Mesendoderm (in vitro differentiated cells): ENCODE measurements at regions not wholly inside any gene's neighbourhood (a gene's known extent, or its start where the extent isn't known, plus 50 kb on each side); places are given as distances from the start of the nearest gene placed in this dataset.

Experiments
- DNase-seq: peaks from one replicate; pipeline ENCODE4 v3.0.0; 2013
- H2AK5ac ChIP-seq: 2 replicates; pipeline ENCODE4 v1.6.1; 2013; ENCODE audit warnings: low read length, inconsistent platforms
- H2BK120ac ChIP-seq: 2 replicates; pipeline ENCODE4 v1.6.1; 2013; ENCODE audit warnings: low read depth, mild to moderate bottlenecking, low read length, moderate library complexity, mixed read lengths
- H2BK15ac ChIP-seq: replicated peaks from 2 replicates; pipeline ENCODE4 v1.6.1; 2013; ENCODE audit warnings: low read depth, mild to moderate bottlenecking, moderate library complexity
- H2BK5ac ChIP-seq: 2 replicates; pipeline ENCODE4 v1.6.1; 2013; ENCODE audit warnings: low read length, inconsistent platforms
- H3K18ac ChIP-seq: 2 replicates; pipeline ENCODE4 v1.6.1; 2013; ENCODE audit warnings: mild to moderate bottlenecking, low read length, mixed read lengths
- H3K23ac ChIP-seq: one replicate; pipeline ENCODE4 v1.6.1; 2013; ENCODE audit warnings: low read length
- H3K27ac ChIP-seq: 2 replicates; pipeline ENCODE4 v1.5.1; 2013; ENCODE audit warnings: low read depth, mild to moderate bottlenecking, inconsistent platforms, low read length, moderate library complexity
- H3K27me3 ChIP-seq: 2 replicates; pipeline ENCODE4 v1.6.1; 2013; ENCODE audit warnings: low read length, control low read depth, mild to moderate bottlenecking, inconsistent platforms; ENCODE audit not compliant: insufficient read depth, poor library complexity
- H3K36me3 ChIP-seq: 2 replicates; pipeline ENCODE4 v1.6.1; 2013; ENCODE audit warnings: low read length, inconsistent platforms; ENCODE audit not compliant: control insufficient read depth, insufficient read depth
- H3K4ac ChIP-seq: one replicate; pipeline ENCODE4 v1.6.1; 2013; ENCODE audit warnings: low read depth, mild to moderate bottlenecking, low read length, moderate library complexity
- H3K4me1 ChIP-seq: 2 replicates; pipeline ENCODE4 v1.6.1; 2013; ENCODE audit warnings: low read depth, low read length, inconsistent platforms; ENCODE audit not compliant: control insufficient read depth
- H3K4me2 ChIP-seq: 2 replicates; pipeline ENCODE4 v1.6.1; 2013; ENCODE audit warnings: low read length
- H3K4me3 ChIP-seq: 2 replicates; pipeline ENCODE4 v1.5.1; 2013; ENCODE audit warnings: mild to moderate bottlenecking, low read length
- H3K56ac ChIP-seq: one replicate; pipeline ENCODE4 v1.6.1; 2013; ENCODE audit warnings: low read length
- H3K79me1 ChIP-seq: 2 replicates; pipeline ENCODE4 v1.6.1; 2013; ENCODE audit warnings: low read length, inconsistent platforms
- H3K79me2 ChIP-seq: 2 replicates; pipeline ENCODE4 v1.6.1; 2013; ENCODE audit warnings: mild to moderate bottlenecking, low read length; ENCODE audit not compliant: control insufficient read depth, insufficient read depth
- H3K9ac ChIP-seq: 2 replicates; pipeline ENCODE4 v1.6.1; 2013; ENCODE audit warnings: low read length, inconsistent platforms
- H4K5ac ChIP-seq: one replicate; pipeline ENCODE4 v1.6.1; 2013; ENCODE audit warnings: low read length
- H4K8ac ChIP-seq: one replicate; pipeline ENCODE4 v1.6.1; 2013; ENCODE audit warnings: low read depth, mild to moderate bottlenecking, control low read depth, low read length, moderate library complexity
- WGBS: extraction: QIAGEN DNeasy Blood & Tissue Kit; methylation state at CpG from one replicate; pipeline ENCODE4 v1.1.7; 2013; ENCODE audit warnings: low lambda C conversion rate, missing lambda C conversion rate; ENCODE audit not compliant: insufficient coverage; ENCODE audit errors: extremely low coverage; 5-methylcytosine and 5-hydroxymethylcytosine counted together

- H3K27ac ChIP-seq, result no peak overlapping the region
- no CpG with 5 or more reads among the region's 6 CpGs for WGBS
- H3K4me3 ChIP-seq, result no peak overlapping the region
- H3K4me1 ChIP-seq, result no peaks in the 10 kb centered on the region
- H3K56ac ChIP-seq, result no peak overlapping the region
- H4K5ac ChIP-seq, result no peak overlapping the region
- no peak overlapping the region for H3K4ac ChIP-seq
- no peak overlapping the region for H3K9ac ChIP-seq
- no peaks in the 10 kb centered on the region for H3K79me2 ChIP-seq
- no peaks in the 10 kb centered on the region for H3K36me3 ChIP-seq
- no peak overlapping the region for H2BK15ac ChIP-seq
- no peak overlapping the region for H2BK5ac ChIP-seq
- H2AK5ac ChIP-seq, result no peak overlapping the region
- no peak overlapping the region for H3K18ac ChIP-seq
- H3K4me2 ChIP-seq, result no peak overlapping the region
- no peak overlapping the region for H3K23ac ChIP-seq
- no peak for DNase-seq
- H3K79me1 ChIP-seq, result no peaks in the 10 kb centered on the region
- H2BK120ac ChIP-seq, result no peak overlapping the region
- no peaks in the 10 kb centered on the region for H3K27me3 ChIP-seq
- no peak overlapping the region for H4K8ac ChIP-seq
Measured at GRCh38 chr13:31081316-31081715, 80.4 kb downstream of the HSPH1 start.

GRCh38 chr13:31074756-31075155, 86.9 kb downstream of the HSPH1 start:
- no peak overlapping the region for H2BK5ac ChIP-seq
- DNase-seq, result no peak

GRCh38 chr13:31073859-31074718, 87.6 kb downstream of the HSPH1 start:
- Histone ChIP-seq H3K79me2 (no peaks in the 10 kb centered on the region), H3K56ac (no peak overlapping the region), H2BK5ac (no peak overlapping the region), H2BK15ac (no peak overlapping the region), H3K4me1 (no peaks in the 10 kb centered on the region), H3K4me2 (no peak overlapping the region), H3K23ac (no peak overlapping the region), H4K5ac (no peak overlapping the region), H3K4ac (no peak overlapping the region), H4K8ac (no peak overlapping the region), H3K36me3 (no peaks in the 10 kb centered on the region), H3K79me1 (no peaks in the 10 kb centered on the region), H3K27ac (no peak overlapping the region), H3K4me3 (no peak overlapping the region), H2BK120ac (no peak overlapping the region), H2AK5ac (no peak overlapping the region), H3K27me3 (no peaks in the 10 kb centered on the region), H3K9ac (no peak overlapping the region), H3K18ac (no peak overlapping the region)
- no CpG with 5 or more reads among the region's 5 CpGs for WGBS
- DNase-seq, result peak; percentile 55

More at GRCh38 chr13:31074756-31075155, 86.9 kb downstream of the HSPH1 start:
- no peaks in the 10 kb centered on the region for H3K36me3 ChIP-seq
- no peak overlapping the region for H2BK15ac ChIP-seq
- H4K8ac ChIP-seq, result no peak overlapping the region
- no peak overlapping the region for H3K9ac ChIP-seq
- no peak overlapping the region for H2AK5ac ChIP-seq
- H3K27ac ChIP-seq, result no peak overlapping the region
- H2BK120ac ChIP-seq, result no peak overlapping the region
- no peaks in the 10 kb centered on the region for H3K79me1 ChIP-seq
- H3K56ac ChIP-seq, result no peak overlapping the region
- no peak overlapping the region for H3K18ac ChIP-seq
- H3K4me3 ChIP-seq, result no peak overlapping the region
- H3K23ac ChIP-seq, result no peak overlapping the region
- H3K4me1 ChIP-seq, result no peaks in the 10 kb centered on the region
- H3K79me2 ChIP-seq, result no peaks in the 10 kb centered on the region
- no peak overlapping the region for H4K5ac ChIP-seq
- H3K27me3 ChIP-seq, result no peaks in the 10 kb centered on the region
- no peak overlapping the region for H3K4ac ChIP-seq
- H3K4me2 ChIP-seq, result no peak overlapping the region

GRCh38 chr13:31072041-31072440, 89.7 kb downstream of the HSPH1 start:
- Histone ChIP-seq H2BK15ac (no peak overlapping the region), H3K27ac (no peak overlapping the region), H4K5ac (no peak overlapping the region), H3K36me3 (no peaks in the 10 kb centered on the region), H3K4me2 (no peak overlapping the region), H3K18ac (no peak overlapping the region), H2BK5ac (no peak overlapping the region), H4K8ac (no peak overlapping the region), H3K4ac (no peak overlapping the region), H3K27me3 (no peaks in the 10 kb centered on the region), H3K79me2 (no peaks in the 10 kb centered on the region), H3K9ac (no peak overlapping the region), H2BK120ac (no peak overlapping the region), H2AK5ac (no peak overlapping the region), H3K4me3 (no peak overlapping the region), H3K79me1 (no peaks in the 10 kb centered on the region), H3K4me1 (no peaks in the 10 kb centered on the region), H3K23ac (no peak overlapping the region), H3K56ac (no peak overlapping the region)
- no peak for DNase-seq
- WGBS, result no CpG with 5 or more reads among the region's 3 CpGs

GRCh38 chr13:31069808-31070534, 91.7 kb downstream of the HSPH1 start:
- H4K5ac ChIP-seq, result no peak overlapping the region
- no peaks in the 10 kb centered on the region for H3K4me1 ChIP-seq
- no peak overlapping the region for H2AK5ac ChIP-seq
- H3K4ac ChIP-seq, result no peak overlapping the region
- no peak overlapping the region for H3K9ac ChIP-seq
- H3K27ac ChIP-seq, result no peak overlapping the region
- no peaks in the 10 kb centered on the region for H3K27me3 ChIP-seq
- no peak overlapping the region for H4K8ac ChIP-seq
- no peaks in the 10 kb centered on the region for H3K36me3 ChIP-seq
- no peak overlapping the region for H3K18ac ChIP-seq
- no peaks in the 10 kb centered on the region for H3K79me1 ChIP-seq
- H3K23ac ChIP-seq, result no peak overlapping the region
- no peak overlapping the region for H2BK5ac ChIP-seq
- H3K56ac ChIP-seq, result no peak overlapping the region
- no CpG with 5 or more reads among the region's 4 CpGs for WGBS
- peak; percentile 36 for DNase-seq
- no peak overlapping the region for H2BK120ac ChIP-seq
- H3K4me3 ChIP-seq, result no peak overlapping the region
- H3K79me2 ChIP-seq, result no peaks in the 10 kb centered on the region
- H3K4me2 ChIP-seq, result no peak overlapping the region
- H2BK15ac ChIP-seq, result no peak overlapping the region
